Ovary (tissue), 3 donors: ENCODE measurements at regions not wholly inside any gene's neighbourhood (a gene's known extent, or its start where the extent isn't known, plus 50 kb on each side); places are given as distances from the start of the nearest gene placed in this dataset.

Source experiments
- POLR2A ChIP-seq: fragments of 450-650 bp; IDR thresholded peaks from one replicate; pipeline ENCODE4 v1.6.1; 2017; ENCODE audit warnings: antibody characterized with exemption, mild to moderate bottlenecking, moderate library complexity
- TF ChIP-seq, protein P1 (sequence below), 3 donors: fragments of 450-650 bp in 2 of 3; fragments of 200-600 bp in 1 of 3; IDR thresholded peaks; one replicate each; pipeline versions ENCODE4 v1.5.1 to v1.8.0; 2016 to 2022; ENCODE audit warnings: antibody characterized with exemption in 3 of 3, mild to moderate bottlenecking in 1 of 3
- donor health status: DM: no; HTN: no; CAD: no.

DNA sequence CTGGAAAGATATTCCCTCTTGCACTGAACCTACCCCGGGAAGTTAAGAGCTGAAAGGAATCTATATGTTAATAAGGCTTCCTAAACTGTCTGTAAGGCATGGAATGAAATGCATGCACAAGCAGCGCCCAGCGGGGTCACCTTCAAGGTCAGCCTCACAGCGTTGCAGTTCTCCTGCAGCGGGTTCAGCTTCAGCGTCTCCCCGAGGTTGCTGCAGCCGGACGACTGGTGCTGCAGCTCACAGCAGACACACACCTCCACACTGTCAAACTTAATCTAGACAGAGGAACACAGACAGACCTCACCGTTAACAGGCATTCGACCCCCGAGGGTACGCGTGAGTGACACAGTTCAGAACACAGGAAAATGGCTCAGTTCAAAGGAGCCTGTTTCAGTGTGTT lies 73.3 kb downstream of the NSMCE3 start:
- no peak for TF ChIP-seq POLR2A
- TF ChIP-seq, protein P1, sequence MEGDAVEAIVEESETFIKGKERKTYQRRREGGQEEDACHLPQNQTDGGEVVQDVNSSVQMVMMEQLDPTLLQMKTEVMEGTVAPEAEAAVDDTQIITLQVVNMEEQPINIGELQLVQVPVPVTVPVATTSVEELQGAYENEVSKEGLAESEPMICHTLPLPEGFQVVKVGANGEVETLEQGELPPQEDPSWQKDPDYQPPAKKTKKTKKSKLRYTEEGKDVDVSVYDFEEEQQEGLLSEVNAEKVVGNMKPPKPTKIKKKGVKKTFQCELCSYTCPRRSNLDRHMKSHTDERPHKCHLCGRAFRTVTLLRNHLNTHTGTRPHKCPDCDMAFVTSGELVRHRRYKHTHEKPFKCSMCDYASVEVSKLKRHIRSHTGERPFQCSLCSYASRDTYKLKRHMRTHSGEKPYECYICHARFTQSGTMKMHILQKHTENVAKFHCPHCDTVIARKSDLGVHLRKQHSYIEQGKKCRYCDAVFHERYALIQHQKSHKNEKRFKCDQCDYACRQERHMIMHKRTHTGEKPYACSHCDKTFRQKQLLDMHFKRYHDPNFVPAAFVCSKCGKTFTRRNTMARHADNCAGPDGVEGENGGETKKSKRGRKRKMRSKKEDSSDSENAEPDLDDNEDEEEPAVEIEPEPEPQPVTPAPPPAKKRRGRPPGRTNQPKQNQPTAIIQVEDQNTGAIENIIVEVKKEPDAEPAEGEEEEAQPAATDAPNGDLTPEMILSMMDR (IDR thresholded peaks at IDR 0.05): no peak
